ENCODE measurements at regions not wholly inside any gene's neighbourhood (a gene's known extent, or its start where the extent isn't known, plus 50 kb on each side); places are given as distances from the start of the nearest gene placed in this dataset.
"Not testable (repeated sequence)": the region's sequence is repeated elsewhere in the genome, so short reads cannot be mapped to it uniquely, and the experiment has no call there.

DNA sequence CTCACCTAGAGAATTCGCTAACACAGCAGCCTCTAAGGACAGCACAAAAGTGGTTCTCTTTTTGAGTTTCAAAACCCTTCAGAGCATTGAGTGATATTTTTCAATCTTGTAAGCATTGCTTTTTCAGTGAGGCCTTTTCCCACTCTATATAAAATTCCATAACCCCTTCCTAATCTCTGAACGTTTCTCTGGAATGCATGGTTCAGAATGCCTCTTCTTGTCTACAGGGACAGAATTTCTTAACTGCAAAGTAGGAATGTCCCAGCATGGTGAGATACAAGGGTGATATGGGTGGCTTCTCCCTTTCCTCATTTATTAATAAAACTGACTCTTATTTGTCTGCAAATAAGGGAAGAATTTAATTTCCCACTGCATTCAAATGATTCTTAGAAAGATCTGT is 377.9 kb downstream of the LTN1 start:
- ATAC-seq (no peak), DNase-seq (ENCODE audit: low spot score) (no peak)

DNA sequence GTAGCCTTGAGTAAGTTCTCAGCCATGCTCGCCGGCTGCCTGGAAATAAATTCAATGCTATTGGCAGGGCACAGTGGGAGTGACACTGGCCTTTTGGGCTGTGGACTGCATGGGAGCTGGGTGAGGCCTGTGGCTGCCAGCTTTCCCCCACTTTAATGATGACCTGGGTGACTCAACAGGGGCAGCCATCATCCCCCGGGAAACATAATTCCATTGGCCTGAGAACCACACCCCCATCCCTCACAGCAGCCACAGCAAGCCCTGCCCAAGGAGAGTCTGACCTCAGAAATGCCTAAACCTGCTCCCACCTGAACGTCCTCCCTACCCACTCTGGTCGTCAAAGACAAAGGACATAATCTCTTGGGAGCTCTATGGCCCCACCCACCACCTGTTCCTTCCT is 384.0 kb downstream of the LTN1 start:
- ATAC-seq (no peak), DNase-seq (ENCODE audit: low spot score) (no peak)

DNA sequence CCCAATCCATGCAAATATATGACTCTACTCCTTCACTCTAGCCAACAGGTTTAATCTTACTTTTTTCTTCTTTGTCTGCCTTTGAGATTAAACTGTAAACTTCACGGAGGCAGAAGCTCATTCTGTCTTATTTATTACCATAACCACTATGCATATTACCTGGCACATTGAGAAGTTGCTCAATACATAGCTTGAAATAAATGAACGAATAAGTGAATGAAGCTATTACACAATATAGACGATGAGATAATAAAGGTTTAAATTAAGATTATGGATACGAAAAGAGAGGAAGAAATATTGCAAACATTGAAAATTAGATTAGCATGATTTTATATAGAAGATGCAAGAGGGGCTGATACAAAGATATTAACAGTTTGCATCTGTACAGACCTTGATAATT is 385.1 kb downstream of the LTN1 start:
- ATAC-seq (no peak), DNase-seq (ENCODE audit: low spot score) (no peak)

DNA sequence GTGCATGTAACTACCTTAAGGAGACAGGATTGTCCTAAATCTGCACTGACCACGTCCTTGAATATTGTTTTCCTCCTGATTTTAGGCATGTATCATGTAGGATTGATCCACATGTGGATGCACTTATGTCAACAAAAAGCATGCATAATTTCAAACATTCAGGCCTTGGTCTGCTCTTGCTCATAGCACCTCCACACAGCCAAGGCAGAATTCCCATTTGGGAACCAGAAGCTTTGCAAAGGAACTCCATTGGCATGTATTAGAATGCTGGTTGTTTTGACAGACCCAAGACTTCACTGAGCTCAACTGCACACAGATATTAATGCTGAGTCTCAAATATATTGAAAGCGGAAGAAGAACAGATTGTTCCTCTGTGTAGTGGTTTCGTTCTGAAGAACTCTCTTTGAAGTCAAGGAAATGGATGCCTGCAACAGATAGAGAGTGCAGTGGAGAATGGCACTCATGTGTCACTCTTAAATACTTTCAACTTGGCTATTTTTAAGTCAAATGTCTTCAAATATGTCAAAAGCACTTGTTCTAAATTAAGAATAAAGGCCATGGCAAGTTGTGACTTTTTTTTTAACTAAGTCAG is 387.6 kb downstream of the LTN1 start:
- DNase-seq (ENCODE audit: low spot score) = no peak
- ATAC-seq = peak; percentile 13

DNA sequence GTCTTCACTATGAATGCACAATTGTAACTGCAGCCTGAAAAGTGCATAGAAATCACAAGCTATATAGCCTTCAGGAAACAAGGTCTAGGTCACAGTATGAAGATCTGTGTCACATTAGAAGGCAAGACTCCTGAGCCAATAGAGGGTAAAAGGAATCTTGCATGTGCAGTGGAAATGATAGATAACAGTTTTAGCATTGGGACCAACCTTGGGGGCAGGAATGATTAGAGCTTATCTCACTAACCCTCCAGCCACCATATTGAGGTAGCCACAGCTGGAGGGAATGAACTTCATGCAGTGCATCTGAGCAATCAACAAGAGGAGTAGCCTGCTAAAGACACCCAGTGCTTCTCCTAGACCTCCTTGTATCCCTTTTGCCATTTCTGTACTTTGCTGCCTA is 390.1 kb downstream of the LTN1 start:
- no peak for ATAC-seq
- no peak for DNase-seq (ENCODE audit: low spot score)

DNA sequence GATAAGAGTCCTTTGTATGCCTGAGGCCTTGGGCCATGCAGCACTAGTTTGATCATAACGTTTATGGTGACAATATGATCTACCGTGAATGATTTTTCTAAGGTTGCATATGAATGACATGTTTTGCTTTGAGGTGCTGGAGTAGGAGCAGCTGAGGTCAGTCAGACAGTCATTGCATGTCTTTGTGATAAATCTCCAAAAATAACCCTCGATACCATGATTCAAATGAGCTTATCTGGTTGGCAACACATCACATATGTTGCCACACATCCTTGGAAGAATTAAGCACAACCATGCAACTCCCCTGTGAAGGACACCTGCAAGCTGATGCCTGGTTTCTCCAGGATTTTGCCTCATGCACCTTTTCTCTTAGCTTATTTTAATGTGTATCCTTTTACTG is 394.5 kb downstream of the LTN1 start:
- DNase-seq (ENCODE audit: low spot score) (no peak), ATAC-seq (no peak)

DNA sequence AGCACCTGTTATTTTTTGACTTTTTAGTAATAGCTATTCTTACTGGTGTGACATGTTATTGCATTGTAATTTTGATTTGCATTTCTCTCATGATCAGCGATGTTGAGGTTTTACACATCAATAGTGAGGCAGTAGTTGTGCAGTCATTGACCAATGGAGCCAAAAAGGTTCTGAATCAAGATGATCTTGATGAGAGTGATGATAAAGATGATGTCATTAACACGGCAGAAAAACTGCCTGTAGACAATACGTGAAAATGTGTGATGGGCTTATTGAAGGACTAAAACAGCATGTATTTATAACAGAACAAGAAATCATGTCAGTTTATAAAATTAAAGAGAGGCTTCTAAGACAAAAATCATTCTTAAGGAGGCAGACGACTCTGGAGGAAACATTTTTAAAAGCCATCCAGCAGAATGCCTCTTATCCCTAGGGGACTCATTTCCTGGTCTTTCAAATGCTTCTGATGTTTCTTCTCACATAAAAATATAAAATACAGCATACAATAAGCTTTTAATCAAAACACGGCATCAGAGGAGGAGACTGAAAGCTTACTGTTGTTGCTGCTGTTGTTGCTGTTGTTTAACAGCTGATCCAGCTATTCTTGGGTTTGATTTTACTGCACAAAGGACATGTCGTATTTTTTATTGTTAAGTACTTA is 400.3 kb downstream of the LTN1 start:
- DNase-seq (ENCODE audit: low spot score) = no peak
- no peak for ATAC-seq

DNA sequence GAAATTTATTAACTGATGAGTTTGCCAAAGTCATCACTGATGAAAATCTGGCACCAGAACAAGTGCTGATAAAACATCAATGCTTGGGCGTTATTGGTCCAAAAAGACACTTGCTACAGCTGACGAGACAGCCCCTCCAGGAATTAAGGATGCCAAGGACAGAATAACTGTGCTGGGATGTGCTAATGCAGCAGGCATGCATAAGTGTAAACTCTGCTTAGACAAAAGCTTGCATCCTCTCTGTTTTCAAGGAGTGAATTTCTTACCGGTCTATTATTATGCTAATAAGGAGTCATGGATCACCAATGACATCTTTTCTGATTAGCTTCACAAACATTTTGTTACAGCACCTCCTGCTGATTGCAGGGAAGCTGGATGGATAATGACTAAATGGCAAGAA is 402.0 kb downstream of the LTN1 start:
- no peak for DNase-seq (ENCODE audit: low spot score)
- ATAC-seq = no peak

DNA sequence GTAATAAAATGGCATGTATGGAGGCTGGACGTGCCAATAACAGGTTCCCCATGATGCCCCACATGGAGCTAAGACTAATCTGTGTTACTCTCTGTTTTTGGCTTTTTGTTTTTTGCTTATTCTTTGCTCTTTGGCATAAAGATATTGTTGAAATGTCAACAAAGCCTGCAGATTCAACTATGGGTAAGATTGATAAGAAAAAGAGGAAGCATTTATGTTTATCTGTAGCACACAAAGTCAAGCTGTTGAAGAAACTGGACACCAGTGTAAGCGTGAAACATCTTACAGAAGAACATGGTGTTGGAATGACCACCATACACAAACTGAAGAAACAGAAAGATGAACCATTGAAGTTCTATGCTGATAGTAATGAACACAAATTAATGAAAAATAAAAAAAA is 402.7 kb downstream of the LTN1 start:
- ATAC-seq (no peak), DNase-seq (ENCODE audit: low spot score) (no peak)

DNA sequence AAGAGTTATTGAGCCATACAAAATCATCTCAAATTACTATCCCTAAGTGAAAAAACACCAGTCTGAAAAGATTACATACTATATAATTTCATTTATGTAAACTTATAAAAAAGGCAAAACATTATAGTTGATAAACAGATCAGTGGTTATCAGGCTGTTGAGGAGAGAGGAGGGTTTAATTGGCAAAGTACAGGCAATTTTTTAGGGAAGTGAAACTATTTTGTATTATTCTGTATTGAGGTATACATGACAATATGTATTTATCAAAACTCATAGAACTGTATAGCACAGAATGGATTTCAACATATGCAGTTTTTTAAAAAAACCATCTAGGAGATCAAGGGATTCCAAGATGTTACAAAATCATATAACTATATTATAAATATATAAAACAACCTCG is 403.7 kb downstream of the LTN1 start:
- DNase-seq (ENCODE audit: low spot score) (no peak), ATAC-seq (no peak)

DNA sequence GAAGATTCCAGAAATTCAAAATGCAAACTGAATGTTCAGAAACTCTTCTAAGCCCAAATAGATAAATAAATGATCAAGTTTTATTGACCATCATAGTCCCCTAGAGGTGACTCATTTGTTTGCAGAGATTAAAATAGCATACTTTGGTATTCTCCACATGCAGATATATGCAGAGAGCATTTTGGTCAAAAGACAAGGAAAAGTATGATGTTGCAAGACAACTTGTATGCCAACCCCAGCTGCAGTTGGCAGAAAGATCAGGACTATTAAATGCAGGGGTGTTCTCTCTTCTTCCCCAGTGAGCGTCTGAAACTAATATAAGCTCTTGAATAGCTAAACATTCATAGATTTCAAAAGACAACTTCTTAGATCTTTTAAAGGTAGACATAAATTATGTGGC is 404.9 kb downstream of the LTN1 start:
- DNase-seq (ENCODE audit: low spot score) (no peak), ATAC-seq (no peak)

DNA sequence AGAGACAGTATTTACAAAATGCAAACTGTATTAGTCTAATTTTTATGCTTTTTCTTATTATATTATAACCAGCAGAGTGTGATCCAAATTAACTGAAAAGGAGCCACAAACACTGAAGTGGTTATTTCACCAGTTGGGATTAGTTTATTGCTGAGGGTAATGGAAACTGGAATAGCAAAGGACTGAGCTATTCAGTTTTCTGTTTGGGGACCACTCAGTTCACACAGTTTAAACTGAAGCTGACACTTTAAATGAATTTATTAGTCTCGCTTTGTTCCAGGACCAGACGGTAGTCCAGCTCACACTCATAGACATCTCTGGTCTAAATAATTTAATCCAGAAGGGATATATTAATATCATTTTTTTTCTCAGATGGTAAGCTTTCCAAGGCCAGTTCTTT is 410.7 kb downstream of the LTN1 start:
- ATAC-seq (no peak), DNase-seq (ENCODE audit: low spot score) (no peak)

DNA sequence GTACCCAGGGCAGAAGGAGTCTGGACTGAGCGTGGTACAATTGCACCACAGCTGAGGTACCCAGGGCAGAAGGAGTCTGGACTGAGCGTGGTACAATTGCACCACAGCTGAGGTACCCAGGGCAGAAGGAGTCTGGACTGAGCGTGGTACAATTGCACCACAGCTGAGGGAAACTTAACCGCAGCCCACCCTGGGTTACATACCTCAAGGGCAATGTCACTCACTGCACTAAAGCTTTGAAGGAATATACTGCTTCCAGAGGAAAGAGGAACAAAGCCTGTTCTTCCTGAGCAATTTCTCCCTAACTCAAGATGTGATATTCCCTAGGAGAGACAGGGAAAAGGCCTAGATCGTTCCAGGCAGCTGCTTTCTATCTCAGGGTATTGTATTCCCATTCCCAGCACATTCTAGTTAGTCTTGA is 411.4 kb downstream of the LTN1 start:
- ATAC-seq; DNase-seq (ENCODE audit: low spot score): not testable (repeated sequence)

DNA sequence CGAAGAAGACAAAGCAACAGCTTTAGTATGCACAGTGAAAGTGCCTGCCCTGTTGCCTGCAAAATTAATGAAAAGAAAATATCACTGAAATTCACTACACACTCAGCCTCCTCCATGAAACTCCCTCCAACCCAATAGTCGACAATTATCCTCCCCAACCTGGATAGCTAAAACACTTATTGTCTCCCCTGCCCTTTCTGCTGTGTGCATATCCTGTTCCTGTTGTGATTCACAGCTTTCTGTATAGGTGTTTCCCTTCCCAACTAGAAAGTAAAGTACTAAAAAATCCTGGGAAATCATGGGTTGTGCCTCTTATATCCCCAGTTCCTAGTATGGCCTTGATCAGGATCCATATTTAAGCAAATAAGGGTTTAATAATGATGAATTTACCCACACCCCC is 412.1 kb downstream of the LTN1 start:
- no peak for ATAC-seq
- no peak for DNase-seq (ENCODE audit: low spot score)

DNA sequence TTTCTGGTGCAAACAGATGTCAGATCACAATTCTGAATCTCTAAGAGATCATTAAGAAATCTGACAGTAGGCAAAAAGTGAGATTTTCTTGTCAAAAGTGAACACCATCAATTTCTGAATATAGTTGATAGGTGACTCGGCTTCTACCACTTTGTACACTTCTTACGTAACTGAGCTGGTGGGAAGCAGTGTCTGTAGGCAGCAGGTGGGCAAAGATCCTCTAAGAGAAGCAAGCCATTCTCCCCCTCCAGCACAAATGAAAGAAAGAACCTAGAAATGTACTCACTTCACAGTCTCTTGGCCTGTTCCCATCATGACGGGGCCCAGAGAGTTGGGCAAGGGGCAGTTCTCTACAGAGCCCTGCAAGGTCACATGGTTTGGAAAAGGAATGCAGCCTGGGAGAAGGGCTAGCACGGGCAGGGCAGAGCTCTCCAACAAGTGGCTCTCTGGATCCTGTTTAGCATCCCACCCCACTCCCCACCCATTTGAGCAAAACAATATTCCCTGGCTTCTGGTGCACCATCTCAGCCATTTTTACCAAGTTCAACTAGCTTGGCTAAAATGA is 412.6 kb downstream of the LTN1 start:
- DNase-seq (ENCODE audit: low spot score) (no peak), ATAC-seq (no peak)

DNA sequence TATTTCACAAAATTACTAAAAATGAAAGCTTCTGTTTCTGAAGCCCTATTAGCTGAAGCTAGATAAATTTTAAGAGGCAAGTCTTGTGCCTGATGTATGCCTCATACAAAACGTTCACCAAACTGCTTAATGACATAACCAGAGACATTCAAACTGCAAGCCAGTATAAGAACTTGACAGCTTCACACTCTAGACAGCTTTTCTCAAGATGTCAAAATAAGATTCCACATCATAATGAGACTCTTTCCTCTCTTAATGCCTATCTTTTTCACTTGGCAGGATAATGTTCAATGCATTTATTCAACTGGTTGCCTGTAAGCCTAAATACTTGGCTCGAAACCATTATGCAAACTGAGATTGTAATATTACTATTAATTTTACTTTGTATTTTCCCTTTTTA is 424.0 kb downstream of the LTN1 start:
- DNase-seq (ENCODE audit: low spot score) (no peak), ATAC-seq (no peak)

DNA sequence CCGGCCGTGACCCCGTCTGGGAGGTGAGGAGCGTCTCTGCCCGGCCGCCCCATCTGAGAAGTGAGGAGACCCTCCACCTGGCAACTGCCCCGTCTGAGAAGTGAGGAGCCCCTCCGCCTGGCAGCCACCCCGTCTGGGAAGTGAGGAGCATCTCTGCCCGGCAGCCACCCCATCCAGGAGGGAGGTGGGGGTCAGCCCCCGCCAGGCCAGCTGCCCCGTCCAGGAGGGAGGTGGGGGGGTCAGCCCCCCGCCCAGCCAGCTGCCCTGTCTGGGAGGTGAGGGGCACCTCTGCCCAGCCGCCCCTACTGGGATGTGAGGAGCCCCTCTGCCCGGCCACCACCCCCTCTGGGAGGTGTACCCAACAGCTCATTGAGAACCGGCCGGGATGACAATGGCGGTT is 428.7 kb downstream of the LTN1 start:
- DNase-seq (ENCODE audit: low spot score); ATAC-seq: not testable (repeated sequence)

DNA sequence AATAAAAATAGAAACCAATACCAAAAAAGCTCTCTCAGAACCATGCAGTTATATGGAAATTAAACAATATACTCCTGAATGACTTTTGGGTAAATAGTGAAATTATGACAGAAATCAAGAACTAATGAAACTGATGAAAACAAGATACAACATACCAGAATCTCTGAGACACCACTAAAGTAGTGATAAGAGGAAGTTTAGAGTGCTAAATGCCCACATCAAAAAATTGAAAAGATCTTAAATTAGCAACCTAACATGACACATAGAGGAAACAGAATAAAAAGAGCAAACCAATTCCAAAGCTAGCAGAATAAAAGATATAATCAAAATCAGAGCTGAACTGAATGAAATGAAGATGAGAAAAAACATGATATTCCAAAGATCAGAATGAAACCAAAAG is 430.9 kb downstream of the LTN1 start:
- ATAC-seq (no peak), DNase-seq (ENCODE audit: low spot score) (no peak)

DNA sequence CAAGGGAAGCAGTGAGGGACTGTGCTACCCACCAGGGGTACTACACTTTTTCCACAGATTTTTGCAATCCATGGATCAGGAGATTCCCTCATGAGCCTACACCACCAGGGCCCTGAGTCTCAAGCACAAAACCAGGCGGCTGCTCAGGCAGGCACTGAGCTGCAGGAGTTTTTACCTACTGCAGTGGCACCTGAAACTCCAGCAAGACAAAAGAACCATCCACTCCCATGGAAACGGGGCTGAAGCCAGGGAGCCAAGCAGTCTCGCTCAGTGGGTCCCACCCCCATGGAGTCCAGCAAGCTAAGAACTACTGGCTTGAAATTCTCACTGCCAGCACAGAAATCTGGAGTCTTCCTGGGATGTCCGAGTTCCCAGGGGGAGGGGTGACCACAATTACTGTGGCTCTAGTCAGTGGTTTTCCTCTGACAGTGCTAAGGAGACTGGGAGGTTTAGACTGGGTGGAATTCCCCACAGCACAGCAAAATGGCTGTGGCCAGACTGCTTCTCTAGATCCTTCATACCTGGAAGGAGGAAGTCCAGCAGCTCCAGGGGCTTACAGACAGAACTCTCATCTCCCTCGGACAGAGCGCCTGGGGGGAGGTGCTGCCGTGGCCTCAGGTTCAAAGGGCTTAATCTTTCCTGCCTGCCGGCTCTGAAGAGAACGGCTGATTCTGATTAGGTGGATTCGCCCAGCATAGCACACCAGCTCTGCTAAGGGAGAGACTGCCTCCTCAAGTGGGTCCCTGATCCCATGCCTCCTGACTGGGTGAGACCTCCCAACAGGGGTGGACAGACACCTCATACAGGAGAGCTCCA is 437.8 kb downstream of the LTN1 start:
- ATAC-seq = no peak
- DNase-seq (ENCODE audit: low spot score) = no peak

DNA sequence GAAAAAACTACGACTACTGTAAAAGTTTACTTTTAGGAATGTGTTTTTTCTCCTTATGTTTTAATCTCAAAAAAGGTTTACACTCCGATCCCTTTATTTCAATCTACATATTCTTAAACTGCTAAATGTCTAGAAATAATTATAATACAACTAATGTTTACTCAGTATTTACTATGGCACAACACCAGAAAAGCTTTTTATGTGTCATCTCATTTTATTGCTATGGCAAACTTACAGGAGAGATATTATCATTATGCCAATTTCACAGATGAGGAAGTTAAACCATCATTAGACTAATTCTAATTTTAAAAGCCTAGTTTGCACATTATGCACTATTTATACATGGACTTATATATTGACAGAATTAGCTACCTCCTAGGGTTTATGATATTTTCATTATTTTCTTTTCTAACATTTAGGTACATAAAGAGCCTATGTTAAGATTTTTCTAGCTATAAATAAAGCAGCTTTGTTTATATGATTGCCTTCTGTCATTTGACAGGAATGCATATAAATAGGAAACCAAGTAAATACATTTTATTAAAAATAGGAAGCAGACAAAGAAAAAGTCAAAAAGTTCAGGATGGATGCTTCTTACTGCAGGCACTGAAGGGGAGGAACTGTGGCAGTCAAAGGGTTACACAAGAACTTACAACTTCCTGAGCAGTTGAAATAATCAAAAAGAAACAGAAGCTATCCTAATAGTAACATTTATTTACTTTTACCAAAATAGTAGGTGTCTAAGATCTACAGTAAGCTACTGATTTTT is 442.4 kb downstream of the LTN1 start:
- no peak for ATAC-seq
- no peak for DNase-seq (ENCODE audit: low spot score)

DNA sequence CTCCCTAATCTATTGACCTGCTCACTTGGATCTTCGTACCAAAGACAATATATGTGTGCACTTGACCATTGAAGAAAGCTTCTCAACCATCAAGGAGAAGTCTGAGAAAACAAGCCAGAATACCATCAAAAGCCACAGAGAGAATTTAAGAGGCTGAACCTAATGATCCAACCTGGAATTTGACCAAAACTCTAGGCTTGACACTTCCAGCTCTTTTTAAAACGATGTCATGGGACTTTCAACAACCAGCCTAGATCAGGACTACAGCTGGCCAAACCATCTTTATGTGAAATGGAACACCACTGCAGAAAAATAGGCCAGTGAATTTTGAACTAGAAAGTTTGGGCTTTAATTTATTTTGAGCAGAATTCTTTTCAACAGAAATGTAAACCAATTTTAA is 444.4 kb downstream of the LTN1 start:
- DNase-seq (ENCODE audit: low spot score) = no peak
- ATAC-seq = no peak
